ENCODE measurements at regions not wholly inside any gene's neighbourhood (a gene's known extent, or its start where the extent isn't known, plus 50 kb on each side); places are given as distances from the start of the nearest gene placed in this dataset.
"Not testable (repeated sequence)": the region's sequence is repeated elsewhere in the genome, so short reads cannot be mapped to it uniquely, and the experiment has no call there.

DNA sequence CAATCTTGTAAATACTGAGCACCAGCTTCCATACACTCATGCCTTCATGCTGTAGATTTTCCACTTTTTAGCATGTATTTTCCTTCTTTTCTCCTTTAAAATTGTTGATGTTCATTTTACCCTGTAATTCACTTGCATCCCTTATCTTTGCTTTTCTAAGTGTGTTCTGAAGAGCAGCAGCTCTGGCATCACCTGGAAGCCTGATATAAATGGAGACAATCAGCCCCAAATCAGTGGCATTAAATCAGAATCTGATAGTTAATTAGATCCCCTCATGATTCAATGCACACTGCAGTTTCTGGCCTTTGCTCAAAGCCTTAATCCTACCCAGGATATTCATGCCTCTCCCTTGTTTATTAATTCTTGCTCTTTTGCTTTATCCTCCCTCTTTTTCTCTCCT is 942.4 kb downstream of the XPNPEP1 start:
- no peak for DNase-seq (ENCODE audit: low spot score)

DNA sequence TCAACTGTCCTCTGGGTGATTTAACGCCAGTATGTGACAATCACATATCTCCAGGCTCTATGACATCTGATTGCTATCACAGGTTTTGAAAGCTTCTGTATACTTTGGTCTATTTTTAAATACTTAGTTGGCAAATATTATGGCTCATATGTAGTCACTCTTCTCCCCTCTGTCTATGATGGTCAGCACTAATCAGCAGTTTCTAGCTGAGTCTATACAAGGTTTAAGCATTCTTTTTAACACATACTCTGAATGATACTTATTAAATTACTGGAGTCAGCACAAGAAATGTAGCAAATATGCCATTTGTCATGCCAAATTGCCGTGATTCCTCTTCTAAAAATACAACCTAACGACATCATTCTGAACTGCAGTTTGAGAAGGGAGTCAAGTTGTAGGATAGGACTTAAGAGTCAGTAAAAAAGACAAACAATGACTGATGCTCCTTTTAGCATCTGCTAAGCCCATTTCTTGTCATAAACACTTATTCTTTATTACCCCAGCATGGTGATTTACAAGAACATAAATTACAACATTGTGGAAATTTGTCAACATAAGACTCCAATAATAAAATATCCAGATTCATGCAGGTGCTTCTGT is 947.8 kb downstream of the XPNPEP1 start:
- no peak for DNase-seq (ENCODE audit: low spot score)

DNA sequence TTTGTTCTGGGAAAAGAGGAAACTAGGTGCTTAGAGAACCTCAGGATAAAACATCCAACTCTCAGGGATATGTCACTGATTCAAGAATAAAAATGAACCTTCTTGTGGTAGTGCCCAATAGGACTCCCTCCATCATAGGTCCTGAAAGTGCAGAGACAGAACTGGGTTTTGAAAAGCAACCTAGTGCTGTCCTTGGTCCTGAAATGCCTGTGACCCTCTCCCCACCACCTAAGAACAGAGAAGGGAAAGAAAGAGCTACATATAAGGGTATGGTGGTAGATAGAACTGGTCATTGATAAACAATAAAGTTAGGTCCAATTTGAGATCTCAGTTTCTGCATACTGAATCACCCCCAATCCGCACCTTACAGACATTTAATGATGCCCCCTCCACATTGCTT is 953.3 kb downstream of the XPNPEP1 start:
- peak; percentile 22 for DNase-seq (ENCODE audit: low spot score)

DNA sequence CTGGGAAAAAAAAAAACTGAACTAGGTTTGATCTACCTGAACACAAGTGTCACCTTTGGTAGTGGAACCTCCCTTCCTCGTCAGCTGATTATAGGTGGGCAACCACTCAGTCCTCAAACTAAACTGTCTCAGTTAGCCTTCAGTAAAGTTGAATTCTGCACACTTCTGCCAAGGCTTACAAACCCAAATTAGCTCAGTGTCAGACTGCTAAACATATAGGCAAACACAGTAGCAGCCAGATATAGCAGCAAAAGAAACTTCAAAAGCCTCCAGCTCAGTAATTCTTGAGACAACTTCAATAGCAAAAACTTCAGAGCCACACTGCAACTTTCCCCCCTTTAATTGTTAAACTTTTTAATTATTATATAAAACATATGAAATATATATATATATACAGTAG is 956.9 kb downstream of the XPNPEP1 start:
- no peak for DNase-seq (ENCODE audit: low spot score)

DNA sequence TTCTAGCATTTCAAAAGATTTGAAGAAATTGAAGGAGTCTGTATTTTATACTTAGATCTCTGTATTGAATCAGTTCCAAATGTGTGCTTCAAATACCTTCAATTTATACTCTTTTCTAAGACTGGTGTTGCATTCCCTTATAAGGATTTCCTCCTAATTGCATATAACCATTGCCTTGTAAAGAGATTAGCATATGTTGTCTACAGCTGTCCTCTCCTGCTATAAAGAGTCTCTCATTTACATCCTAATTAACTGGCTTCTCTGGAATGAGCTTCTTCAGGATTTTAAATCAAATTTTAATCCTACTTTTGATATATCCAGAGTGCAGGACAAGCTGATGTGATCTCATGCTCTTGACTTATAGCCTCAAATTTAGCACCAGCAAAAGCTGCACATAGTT is 957.3 kb downstream of the XPNPEP1 start:
- DNase-seq (ENCODE audit: low spot score) = no peak

DNA sequence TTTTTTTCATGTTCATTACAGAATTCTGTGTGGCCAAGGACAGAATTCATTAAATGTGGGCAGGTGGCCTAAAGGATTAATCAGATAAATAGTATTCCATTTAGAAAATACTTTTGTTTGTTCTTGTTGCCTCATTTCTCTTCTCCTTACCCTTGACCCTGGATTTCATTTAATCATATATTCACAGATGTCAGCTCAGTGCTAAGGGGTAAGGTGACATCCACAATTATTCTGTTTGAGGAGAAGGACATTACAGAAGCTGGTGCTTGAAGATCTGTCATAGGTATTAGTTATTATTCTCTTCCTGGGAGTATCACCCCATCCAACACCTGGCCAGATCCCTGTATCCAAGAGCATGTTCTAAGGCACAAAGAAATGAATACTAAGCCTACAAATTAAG is 961.1 kb downstream of the XPNPEP1 start:
- DNase-seq (ENCODE audit: low spot score) = no peak

DNA sequence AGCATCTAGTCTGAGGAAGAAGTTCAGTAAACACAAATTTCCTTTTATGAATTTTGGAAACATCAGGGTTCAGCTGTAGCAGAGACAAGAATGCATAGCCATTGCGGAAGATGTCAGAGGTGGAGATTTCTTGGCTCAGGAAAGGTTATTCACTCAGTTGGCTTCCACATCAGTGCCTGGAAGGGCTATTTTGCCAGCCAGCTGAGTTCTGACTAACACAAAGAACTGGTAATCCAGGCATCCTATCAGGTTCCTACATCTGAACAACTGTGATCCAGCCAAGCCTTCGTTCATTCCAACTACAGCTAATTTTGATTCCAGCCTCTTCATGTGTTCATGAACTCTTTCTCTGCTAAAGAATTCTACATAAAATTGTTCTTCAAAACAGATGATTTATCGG is 965.6 kb downstream of the XPNPEP1 start:
- DNase-seq (ENCODE audit: low spot score) = no peak

DNA sequence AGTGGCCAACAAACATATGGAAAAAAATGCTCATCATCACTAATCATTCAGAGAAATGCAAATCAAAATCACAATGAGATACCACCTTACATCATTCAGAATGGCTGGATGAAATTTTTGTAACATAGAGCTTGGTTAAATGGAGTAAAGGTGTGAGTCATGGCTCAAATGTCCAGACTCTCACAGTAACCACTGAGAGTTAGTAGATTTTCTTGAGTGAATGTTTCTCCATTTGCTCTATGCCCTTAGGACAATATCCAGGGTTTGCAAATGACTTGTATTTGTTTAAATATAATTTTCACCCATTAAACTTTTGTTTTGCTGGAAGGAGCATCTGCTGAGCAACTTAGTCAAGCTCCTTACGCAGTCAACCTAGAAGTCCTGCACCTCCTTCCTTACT is 967.2 kb downstream of the XPNPEP1 start:
- no peak for DNase-seq (ENCODE audit: low spot score)

DNA sequence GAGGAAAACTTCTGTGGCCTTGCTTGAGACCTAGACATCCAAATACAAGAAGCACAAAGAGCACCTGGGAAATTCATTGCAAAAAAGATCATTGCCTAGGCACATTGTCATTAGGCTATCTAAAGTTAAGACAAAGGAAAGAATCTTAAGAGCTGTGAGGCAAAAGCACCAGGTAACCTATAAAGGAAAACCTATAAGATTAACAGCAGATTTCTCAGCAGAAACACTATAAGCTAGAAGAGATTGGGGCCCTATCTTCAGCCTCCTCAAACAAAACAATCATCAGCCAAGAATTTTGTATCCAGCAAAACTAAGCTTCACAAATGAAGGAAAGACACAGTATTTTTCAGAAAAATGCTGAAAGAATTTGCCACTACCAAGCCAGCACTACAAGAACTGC is 1003.3 kb downstream of the XPNPEP1 start:
- not testable (repeated sequence) for DNase-seq (ENCODE audit: low spot score)

DNA sequence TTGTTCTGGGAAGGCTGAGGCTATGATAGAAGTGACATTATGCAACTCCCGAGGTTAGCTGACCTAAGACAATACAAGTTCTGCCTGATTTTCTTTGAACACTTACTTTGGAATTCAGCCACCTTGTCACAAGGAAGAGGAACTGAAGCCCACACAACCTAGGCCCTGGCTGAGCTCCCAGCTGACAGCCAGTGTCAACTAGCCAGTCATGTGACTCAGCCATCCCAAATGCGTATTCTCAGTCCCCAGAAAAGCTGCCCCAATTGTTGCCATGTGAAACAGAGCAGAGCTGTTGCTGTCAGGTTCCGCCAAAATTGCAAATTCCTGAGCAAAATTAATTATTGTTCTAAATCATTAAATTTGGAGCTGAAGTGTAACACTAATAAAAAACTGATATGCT is 1010.0 kb downstream of the XPNPEP1 start:
- no peak for DNase-seq (ENCODE audit: low spot score)

DNA sequence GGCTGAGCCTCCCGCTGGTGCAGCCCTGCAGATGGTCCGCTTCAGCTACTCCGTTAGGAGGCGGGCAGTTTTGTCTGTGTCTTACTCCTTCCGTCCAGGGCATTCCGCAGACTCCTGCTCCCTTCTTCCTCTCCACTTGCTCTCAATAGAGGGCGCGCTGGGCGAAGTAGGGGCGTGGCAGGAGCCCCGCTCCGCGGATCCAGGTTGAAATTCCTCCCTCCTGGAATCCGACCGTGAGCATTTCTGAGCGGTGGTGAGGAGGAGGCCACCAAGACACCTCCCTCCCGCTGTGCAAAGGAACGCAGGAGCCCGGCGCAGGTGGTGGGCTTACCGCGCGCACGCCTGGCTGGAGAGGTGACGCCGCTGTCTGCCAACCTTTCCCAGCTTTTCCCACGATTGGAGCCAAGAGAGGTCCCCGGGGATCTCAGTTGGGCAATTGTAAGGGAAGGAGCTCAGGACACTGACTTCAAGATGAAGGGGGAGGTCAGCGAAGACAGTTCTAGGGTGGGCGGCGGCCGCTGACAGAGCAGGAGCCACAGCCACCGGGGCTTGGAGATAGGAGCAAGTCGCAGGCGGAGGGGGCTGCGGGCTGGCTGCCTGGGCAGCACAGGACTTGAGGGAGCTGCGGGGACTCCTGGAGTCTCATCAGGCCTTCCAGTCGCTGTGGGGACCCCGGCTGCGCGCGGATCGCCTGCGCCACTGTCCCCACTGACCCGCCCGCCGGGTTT is 1011.3 kb downstream of the XPNPEP1 start:
- no peak for DNase-seq (ENCODE audit: low spot score)

DNA sequence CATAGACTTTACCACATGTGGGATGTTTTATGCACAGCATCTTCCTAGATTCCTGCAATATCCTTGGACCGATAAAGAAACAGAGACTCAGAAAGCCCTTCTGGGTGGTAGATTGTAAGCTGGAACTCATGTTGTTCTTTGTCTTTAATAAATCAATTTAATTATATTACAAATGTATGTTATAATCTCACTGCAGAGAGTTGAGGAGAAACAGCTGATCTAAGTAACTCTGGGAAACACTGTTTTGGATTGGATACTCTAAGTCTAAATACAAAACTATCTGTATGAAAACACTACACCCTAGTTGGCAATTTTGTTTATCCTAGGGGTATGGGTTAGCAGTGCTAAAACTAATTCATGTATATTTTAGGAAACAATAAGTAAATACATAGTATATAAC is 1015.2 kb downstream of the XPNPEP1 start:
- DNase-seq (ENCODE audit: low spot score) = no peak

DNA sequence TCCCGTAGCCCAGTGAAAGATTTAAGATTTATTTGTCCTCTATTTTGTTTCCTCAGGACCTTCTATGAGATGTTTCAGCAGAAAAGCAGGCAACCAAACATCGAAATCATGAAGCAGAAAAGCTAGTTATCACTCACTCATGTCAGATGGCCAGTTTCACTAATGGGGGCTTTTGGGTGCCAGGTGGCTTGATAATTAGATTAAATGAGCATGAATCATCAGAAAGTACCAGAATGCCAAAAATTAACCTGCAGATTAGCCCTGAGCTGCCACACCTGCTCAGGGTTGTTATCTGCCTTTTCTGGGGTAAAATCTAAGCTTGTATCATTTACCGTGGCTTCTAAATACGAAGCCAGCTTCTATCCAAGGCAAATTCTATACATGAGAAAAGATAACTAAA is 1017.5 kb downstream of the XPNPEP1 start:
- DNase-seq (ENCODE audit: low spot score) = no peak

DNA sequence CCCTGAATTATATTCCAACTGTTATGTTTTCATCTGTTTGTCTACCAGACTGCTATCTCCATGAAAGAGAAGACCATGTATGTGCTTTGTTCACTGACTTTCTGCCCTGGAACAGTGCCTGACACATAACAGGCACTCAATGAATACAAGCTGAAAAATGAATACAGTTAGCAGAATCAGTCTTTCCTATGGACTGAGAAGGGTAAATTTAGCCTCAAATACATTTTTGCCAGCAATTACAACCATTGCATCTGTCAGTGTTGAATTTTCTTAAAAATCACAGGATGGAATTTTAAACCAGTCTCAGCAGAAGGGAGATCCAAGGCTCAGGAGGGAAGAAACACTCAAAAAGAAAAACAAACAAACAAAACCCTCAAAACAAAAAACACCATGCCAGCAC is 1018.1 kb downstream of the XPNPEP1 start:
- DNase-seq (ENCODE audit: low spot score) = no peak

DNA sequence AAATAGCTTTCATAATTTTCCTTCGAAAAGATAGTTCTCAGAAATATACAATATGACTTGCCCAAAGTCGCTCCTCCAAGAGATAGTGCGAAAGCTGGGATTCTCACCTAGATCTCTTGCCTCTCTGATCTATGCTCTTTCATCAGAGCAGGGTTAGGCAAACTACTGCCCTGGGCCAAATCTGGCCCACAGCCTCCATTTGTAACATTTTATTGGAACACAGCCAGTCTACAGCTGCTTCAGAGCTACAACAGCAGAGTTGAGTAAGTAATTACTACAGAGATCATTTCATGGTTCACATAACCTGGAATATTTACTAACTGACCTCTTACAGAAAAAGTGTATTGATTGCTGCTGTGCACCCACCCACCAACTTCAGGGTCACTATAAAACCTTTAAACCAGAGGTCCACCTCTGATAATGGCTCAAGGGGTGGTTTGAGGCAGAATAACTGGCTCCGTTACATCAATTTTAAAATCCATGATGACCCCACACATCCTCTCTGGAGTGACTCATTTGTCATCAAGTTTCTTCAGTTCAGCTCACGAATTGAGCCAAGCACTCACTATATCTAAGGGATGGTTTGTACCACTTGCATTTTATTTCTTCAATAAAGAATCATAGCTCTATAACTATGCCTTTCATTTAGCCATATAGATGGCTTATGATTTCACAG is 1019.0 kb downstream of the XPNPEP1 start:
- DNase-seq (ENCODE audit: low spot score) = no peak

DNA sequence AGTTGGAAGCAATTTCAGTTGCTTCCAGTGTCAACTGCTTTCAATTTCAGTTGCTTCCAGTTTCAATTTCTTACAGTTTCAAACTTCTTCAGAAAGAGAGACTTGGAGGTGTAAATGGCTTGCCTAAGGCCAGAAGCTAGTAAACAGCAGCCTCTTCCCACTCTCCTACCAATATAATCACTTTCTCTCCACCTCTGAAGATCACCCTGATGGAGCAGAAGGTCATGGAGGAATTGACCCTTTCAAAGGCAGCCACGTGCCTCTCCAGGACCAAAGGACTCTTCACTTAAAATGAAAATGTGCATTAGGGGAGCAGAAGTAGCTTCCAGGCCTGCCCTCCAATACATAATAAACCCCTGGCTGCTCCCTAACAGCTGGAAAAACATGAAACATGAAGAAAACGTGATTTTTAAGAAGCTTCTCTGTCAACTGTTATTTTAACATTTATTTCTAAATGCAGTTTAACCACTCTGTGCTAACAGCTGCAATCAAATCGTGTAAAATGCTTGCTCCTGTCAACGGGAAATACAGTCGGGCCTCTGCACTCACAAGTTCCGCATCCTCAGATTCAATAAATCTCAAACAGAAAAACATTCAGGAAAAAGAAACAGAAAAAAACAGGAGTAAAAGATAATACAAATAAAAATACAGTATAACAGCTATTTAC is 1020.6 kb downstream of the XPNPEP1 start:
- no peak for DNase-seq (ENCODE audit: low spot score)

DNA sequence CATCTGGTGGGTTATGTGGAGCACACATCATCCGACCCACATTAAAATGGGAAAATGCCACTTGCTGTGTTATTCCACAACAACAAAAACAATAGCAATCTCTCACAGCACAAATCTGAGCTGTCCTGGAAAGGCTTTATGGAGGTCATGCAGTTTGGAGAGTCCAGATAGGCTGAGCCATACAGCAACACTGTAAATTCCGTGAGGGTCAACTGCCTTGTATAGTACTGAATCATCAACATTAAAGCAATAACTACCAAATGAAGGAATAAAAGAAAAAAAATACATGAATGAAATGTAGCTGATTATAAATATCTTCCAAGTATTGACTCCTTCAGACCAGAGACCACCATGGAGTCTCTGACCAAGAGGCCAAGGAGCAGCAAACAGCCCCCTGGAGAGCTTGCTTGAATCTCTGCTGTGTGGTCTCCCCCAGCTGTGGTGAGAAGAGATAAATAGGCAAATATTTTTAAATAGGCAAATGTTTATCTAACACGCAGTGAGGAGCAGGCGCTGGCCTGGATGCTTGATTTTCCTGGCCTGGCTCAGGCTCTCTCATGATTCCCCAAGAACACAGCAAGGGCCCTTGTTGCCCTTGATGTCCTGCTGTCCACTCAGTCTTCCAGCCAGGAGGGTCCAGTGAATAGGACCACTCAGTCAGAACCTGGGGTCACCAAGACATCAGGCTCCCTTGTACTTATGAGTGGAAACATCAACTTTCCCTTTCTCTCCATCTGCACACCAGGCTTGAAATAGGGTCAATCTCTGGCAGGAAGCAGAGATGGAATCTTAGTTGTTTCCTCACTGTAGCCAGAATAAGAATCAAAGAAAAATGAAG is 1021.3 kb downstream of the XPNPEP1 start:
- DNase-seq (ENCODE audit: low spot score) = no peak

DNA sequence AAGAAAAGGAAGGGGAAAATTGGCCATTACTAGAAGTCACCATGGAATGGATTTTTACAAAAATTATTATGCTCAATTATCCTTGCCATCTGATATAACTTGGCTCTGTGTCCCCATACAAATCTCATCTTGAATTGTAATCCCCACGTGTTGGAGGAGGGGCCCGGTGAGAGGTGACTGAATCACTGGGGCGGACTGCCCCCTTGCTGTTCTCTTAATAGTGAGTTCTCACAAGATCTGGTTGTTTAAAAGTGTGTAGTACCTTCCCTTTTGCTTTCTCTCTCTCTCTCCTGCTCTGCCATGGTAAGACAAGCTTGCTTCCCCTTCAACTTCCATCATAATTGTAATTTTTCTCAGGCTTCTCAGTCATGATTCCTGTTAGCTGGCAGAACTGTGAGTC is 1023.6 kb downstream of the XPNPEP1 start:
- no peak for DNase-seq (ENCODE audit: low spot score)

DNA sequence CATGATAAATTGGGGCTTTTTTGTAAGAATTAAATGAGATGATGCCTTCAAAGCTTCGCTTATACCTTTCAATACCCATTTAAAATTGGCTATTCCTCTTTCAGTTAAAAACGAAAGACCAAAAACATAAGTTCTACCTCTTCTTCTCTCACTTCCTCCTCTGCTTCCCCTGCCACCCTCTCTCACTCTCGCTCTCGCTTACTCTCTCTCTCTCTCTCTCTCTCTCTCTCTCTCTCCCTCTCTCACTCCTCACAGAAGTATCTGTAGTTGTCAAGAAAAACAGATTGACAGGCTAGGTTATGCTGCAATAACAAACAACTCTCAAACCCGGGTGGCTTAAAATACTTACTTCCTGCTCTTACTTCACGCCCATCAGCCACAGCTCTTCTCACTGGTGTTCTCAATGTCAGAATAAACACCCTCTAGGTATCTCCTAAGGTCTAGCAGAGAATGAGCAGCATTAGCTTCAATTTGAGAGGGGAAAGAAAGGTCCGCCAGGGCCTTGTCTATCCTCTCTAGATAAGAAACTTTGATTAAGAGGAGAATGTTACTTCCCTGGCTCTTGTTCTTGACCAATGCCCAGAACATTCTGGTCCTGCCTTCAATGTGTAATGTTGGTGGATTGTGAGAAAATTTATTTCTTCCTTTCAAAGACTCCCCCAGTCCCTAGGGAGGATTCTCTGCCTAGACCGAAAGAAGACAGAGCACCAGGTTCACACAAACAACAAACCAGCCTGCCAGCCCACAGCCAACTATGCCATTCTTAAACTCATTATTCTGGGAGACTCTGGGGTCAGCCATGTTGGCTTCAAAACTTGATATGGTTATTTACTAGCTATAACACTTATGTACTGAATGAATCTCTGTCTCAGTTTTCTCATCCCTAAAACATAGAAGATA is 1028.7 kb downstream of the XPNPEP1 start:
- no peak for DNase-seq (ENCODE audit: low spot score)

DNA sequence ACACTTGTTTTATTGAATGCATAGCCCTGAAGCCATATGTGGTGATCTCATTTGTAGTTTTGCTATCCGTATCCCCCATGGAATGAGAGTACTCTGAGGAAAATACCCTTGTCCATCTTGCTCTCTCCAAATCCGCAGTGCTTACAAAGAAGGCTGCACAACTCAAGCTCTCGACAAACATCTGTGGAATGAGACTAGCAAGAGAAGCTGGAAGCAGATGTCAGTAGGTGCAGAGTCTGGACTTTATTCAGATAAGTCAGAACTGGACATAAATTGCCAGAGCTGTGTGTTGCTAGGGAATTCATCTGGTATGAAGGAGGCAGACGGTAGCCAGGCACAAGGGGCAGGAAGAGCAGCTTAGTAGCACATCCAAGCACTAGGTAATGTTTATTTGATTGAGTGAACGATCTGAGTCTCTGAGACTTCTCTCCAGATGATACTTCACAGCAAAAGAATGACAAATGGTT is 1046.2 kb downstream of the XPNPEP1 start:
- DNase-seq (ENCODE audit: low spot score) = no peak

DNA sequence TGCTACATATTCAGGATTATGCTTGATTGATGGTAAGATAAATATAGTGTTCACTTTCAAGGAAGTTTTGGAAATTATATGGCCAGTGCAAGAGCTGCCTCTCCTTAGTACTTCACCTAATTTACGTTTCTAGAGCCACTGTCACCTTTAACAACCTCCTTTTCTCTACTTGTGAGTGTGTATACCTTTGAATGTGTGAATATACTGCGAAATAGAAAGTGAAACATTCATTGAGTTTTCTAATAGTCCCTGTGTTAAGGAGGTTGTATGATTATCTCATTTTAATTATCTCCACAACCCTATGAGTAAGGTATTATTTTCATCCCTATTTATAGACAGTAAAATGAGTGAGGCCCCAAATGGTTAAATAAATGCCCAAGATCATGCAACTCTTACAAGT is 1050.5 kb downstream of the XPNPEP1 start:
- DNase-seq (ENCODE audit: low spot score) = no peak

Data from HT-29 (cell line).